Lower lobe of right lung (tissue), 2 donors: ENCODE measurements at regions not wholly inside any gene's neighbourhood (a gene's known extent, or its start where the extent isn't known, plus 50 kb on each side); places are given as distances from the start of the nearest gene placed in this dataset.

Experiments
- ATAC-seq, 2 donors: fragments of 200-7000 bp; cut with Tn5 transposase; one replicate each; pipeline ENCODE4 v1.9.1; 2020 to 2022; ENCODE audit warnings: mild to moderate bottlenecking in 2 of 2, moderate library complexity in 2 of 2
- DNase-seq: peaks from one replicate; pipeline ENCODE4 v3.0.0-alpha.2; 2020
- H3K27ac ChIP-seq: fragments of 200-600 bp; one replicate; pipeline ENCODE4 v1.8.0; 2022
- H3K27me3 ChIP-seq: fragments of 200-600 bp; one replicate; pipeline ENCODE4 v1.8.0; 2022; ENCODE audit warnings: low read depth
- H3K36me3 ChIP-seq: fragments of 200-600 bp; one replicate; pipeline ENCODE4 v1.8.0; 2022; ENCODE audit warnings: mild to moderate bottlenecking
- H3K4me1 ChIP-seq: fragments of 200-600 bp; one replicate; pipeline ENCODE4 v1.8.0; 2022
- H3K4me3 ChIP-seq: fragments of 200-600 bp; one replicate; pipeline ENCODE4 v1.8.0; 2022; ENCODE audit warnings: mild to moderate bottlenecking
- H3K9me3 ChIP-seq: fragments of 200-600 bp; one replicate; pipeline ENCODE4 v1.8.0; 2022
- CTCF ChIP-seq: fragments of 200-600 bp; IDR thresholded peaks from one replicate; pipeline ENCODE4 v1.8.0; 2022; ENCODE audit warnings: antibody characterized with exemption, mild to moderate bottlenecking
- intact Hi-C: fragments of 100-400 bp; cut with DNase I; formaldehyde crosslinking; loops from one replicate; pipeline ENCODE4 v1.11.0; 2022
- donor health status: DM: no; HTN: yes; CAD: no; lungs with severe emphysema.

GRCh38 chr21:28235169-28235895 lies 757.3 kb downstream of the LTN1 start:
- Histone ChIP-seq H3K27me3 (no peaks in the 10 kb centered on the region), H3K4me1 (peaks cover 11% of the 10 kb centered on the region), H3K27ac (no peak overlapping the region), H3K4me3 (no peak overlapping the region), H3K36me3 (no peaks in the 10 kb centered on the region), H3K9me3 (no peaks in the 10 kb centered on the region)
- ATAC-seq, result peak; percentile 66 to 85
- peak; percentile 18 for TF ChIP-seq CTCF
- DNase-seq, result peak; percentile 45
- intact Hi-C loops, result no loop called here

- no peak for TF ChIP-seq CTCF
- no peaks in the 10 kb centered on the region for H3K36me3 ChIP-seq
- no peak for ATAC-seq
- H3K4me1 ChIP-seq, result peaks cover 10% of the 10 kb centered on the region
- DNase-seq, result no peak
- no peaks in the 10 kb centered on the region for H3K27me3 ChIP-seq
- intact Hi-C loops, result no loop called here
- H3K27ac ChIP-seq, result no peak overlapping the region
- no peaks in the 10 kb centered on the region for H3K9me3 ChIP-seq
- H3K4me3 ChIP-seq, result no peak overlapping the region
These were observed 758.4 kb downstream of the LTN1 start for GRCh38 chr21:28234326-28234725.

GRCh38 chr21:28233536-28234220 lies 759.0 kb downstream of the LTN1 start:
- no peak for DNase-seq
- H3K36me3 ChIP-seq, result no peaks in the 10 kb centered on the region
- no peak for ATAC-seq
- no peaks in the 10 kb centered on the region for H3K9me3 ChIP-seq
- H3K4me3 ChIP-seq, result no peak overlapping the region
- no peak overlapping the region for H3K27ac ChIP-seq
- no peak for TF ChIP-seq CTCF
- peaks cover 4% of the 10 kb centered on the region for H3K4me1 ChIP-seq
- H3K27me3 ChIP-seq, result no peaks in the 10 kb centered on the region
- intact Hi-C loops, result no loop called here

GRCh38 chr21:28230559-28230958 lies 762.1 kb downstream of the LTN1 start:
- no peak for DNase-seq
- TF ChIP-seq CTCF, result no peak
- Histone ChIP-seq H3K4me1 (no peaks in the 10 kb centered on the region), H3K9me3 (no peaks in the 10 kb centered on the region), H3K4me3 (no peak overlapping the region), H3K27ac (no peak overlapping the region), H3K36me3 (no peaks in the 10 kb centered on the region), H3K27me3 (no peaks in the 10 kb centered on the region)
- no peak for ATAC-seq
- intact Hi-C loops, result no loop called here

- ATAC-seq, result no peak
- H3K27ac ChIP-seq, result no peak overlapping the region
These were observed 762.9 kb downstream of the LTN1 start for GRCh38 chr21:28229814-28230213.

More at GRCh38 chr21:28229814-28230213, 762.9 kb downstream of the LTN1 start:
- no peaks in the 10 kb centered on the region for H3K4me1 ChIP-seq
- DNase-seq, result no peak
- no peak overlapping the region for H3K4me3 ChIP-seq
- no peaks in the 10 kb centered on the region for H3K9me3 ChIP-seq
- TF ChIP-seq CTCF, result no peak
- H3K27me3 ChIP-seq, result no peaks in the 10 kb centered on the region
- intact Hi-C loops, result no loop called here
- no peaks in the 10 kb centered on the region for H3K36me3 ChIP-seq
